GM19372 (cell line): ENCODE measurements at regions not wholly inside any gene's neighbourhood (a gene's known extent, or its start where the extent isn't known, plus 50 kb on each side); places are given as distances from the start of the nearest gene placed in this dataset.

Experiments used
- ATAC-seq: cut with Tn5 transposase; IDR thresholded peaks from one replicate; pipeline ENCODE4 v1.9.1; 2021; ENCODE audit warnings: mild to moderate bottlenecking, low read depth, moderate library complexity; ENCODE audit not compliant: unreplicated experiment

GRCh38 chr9:108139900-108140299 lies 650.3 kb upstream of the KLF4 start:
- ATAC-seq: no peak

GRCh38 chr9:108138516-108138915 lies 648.9 kb upstream of the KLF4 start:
- ATAC-seq: no peak

GRCh38 chr9:108136656-108137055 lies 647.1 kb upstream of the KLF4 start:
- ATAC-seq: no peak

GRCh38 chr9:108134486-108135128 lies 645.0 kb upstream of the KLF4 start:
- no peak for ATAC-seq

GRCh38 chr9:108133680-108134079 lies 644.1 kb upstream of the KLF4 start:
- ATAC-seq: no peak

- no peak for ATAC-seq
Measured at GRCh38 chr9:108133101-108133500, 643.5 kb upstream of the KLF4 start.

GRCh38 chr9:108130905-108131304 lies 641.3 kb upstream of the KLF4 start:
- ATAC-seq: no peak

GRCh38 chr9:108125625-108126024 lies 636.1 kb upstream of the KLF4 start:
- ATAC-seq: no peak

- ATAC-seq: no peak
Measured at GRCh38 chr9:108119530-108120113, 630.1 kb upstream of the KLF4 start.

- no peak for ATAC-seq
Measured at GRCh38 chr9:108117795-108118194, 628.2 kb upstream of the KLF4 start.

GRCh38 chr9:108117306-108117705 lies 627.7 kb upstream of the KLF4 start:
- ATAC-seq: no peak

- ATAC-seq: no peak
Measured at GRCh38 chr9:108113596-108113995, 624.0 kb upstream of the KLF4 start.

GRCh38 chr9:108109927-108110690 lies 620.5 kb upstream of the KLF4 start:
- ATAC-seq: no peak

GRCh38 chr9:108108852-108109448 lies 619.4 kb upstream of the KLF4 start:
- ATAC-seq: no peak

GRCh38 chr9:108108280-108108851 lies 618.8 kb upstream of the KLF4 start:
- no peak for ATAC-seq

GRCh38 chr9:108105885-108106284 lies 616.3 kb upstream of the KLF4 start:
- ATAC-seq: no peak

- no peak for ATAC-seq
Measured at GRCh38 chr9:108104991-108105390, 615.4 kb upstream of the KLF4 start.

- ATAC-seq: no peak
Measured at GRCh38 chr9:108103046-108103693, 613.6 kb upstream of the KLF4 start.

- no peak for ATAC-seq
Measured at GRCh38 chr9:108101410-108101809, 611.8 kb upstream of the KLF4 start.

- no peak for ATAC-seq
Measured at GRCh38 chr9:108100571-108100970, 611.0 kb upstream of the KLF4 start.

GRCh38 chr9:108099854-108100253 lies 610.3 kb upstream of the KLF4 start:
- no peak for ATAC-seq
